Loucy (cell line): ENCODE measurements at regions not wholly inside any gene's neighbourhood (a gene's known extent, or its start where the extent isn't known, plus 50 kb on each side); places are given as distances from the start of the nearest gene placed in this dataset.

Source experiments
- EZH2phosphoT487 ChIP-seq: fragments of 200-600 bp; IDR thresholded peaks from 2 replicates; pipeline ENCODE4 v1.6.1; 2018; ENCODE audit warnings: antibody characterized with exemption, mild to moderate bottlenecking, moderate library complexity, borderline replicate concordance
- TF ChIP-seq, protein P1 (sequence below): fragments of 200-600 bp; sonication (generic); conservative IDR thresholded peaks from 2 replicates; pipeline ENCODE4 v1.5.1; 2014; ENCODE audit warnings: mild to moderate bottlenecking, antibody characterized with exemption, low read length

DNA sequence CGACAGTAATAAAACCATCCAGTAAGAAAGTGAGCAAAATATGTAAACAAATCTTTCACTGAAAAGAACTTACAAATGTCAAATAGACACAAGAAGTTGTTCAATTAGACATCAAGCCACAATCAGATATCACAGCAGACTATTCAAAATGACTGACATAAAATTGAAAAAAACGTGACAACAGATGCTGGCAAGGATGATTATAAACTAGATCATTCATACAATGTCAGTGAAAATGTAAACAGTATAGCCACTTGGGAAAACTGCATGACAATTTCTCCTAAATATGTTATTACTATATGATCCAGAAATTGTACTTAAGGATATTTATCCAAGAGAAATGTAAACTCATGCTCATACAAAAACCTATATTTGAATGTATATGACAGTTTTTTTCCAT, 609.4 kb upstream of the CNTNAP5 start:
- TF ChIP-seq, protein P1, sequence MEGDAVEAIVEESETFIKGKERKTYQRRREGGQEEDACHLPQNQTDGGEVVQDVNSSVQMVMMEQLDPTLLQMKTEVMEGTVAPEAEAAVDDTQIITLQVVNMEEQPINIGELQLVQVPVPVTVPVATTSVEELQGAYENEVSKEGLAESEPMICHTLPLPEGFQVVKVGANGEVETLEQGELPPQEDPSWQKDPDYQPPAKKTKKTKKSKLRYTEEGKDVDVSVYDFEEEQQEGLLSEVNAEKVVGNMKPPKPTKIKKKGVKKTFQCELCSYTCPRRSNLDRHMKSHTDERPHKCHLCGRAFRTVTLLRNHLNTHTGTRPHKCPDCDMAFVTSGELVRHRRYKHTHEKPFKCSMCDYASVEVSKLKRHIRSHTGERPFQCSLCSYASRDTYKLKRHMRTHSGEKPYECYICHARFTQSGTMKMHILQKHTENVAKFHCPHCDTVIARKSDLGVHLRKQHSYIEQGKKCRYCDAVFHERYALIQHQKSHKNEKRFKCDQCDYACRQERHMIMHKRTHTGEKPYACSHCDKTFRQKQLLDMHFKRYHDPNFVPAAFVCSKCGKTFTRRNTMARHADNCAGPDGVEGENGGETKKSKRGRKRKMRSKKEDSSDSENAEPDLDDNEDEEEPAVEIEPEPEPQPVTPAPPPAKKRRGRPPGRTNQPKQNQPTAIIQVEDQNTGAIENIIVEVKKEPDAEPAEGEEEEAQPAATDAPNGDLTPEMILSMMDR = no peak
- no peak for TF ChIP-seq EZH2phosphoT487
